ENCODE measurements at regions not wholly inside any gene's neighbourhood (a gene's known extent, or its start where the extent isn't known, plus 50 kb on each side); places are given as distances from the start of the nearest gene placed in this dataset.
"Not testable (repeated sequence)": the region's sequence is repeated elsewhere in the genome, so short reads cannot be mapped to it uniquely, and the experiment has no call there.

DNA sequence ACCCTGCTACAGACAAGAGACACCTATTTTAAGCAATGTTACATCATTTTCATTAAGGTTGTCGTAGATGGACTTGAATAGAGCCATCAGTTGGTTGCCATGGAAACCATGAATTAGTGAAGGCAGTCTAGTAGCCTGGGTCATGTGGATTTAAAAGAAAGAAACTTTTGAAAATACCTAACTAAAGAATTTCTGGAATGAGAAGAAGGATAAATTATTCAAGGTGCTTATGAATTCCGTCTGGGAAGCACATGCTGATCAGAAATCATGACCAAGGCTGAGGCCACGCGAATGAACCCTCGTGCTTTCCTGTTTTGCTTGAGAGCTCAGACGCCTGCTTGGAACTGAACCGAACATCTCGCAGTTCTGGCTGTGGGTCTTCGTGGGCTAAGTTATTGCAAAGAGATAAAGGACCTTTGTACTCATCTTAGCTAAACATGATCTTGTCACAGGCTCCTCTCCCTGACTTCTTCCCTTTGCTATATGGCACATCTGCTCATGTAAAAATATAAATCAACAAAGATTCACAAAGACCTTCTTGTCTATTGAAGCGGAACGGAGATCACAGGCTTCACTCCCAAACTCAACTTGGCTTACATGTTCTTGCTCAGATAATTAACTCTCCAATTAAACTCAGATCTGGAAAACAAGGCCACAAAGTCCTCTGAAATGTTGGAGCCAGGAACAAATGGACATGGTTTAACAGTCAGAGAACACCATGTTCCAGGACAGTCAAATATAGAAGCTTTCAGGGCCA, 140.2 kb downstream of the NUFIP1 start:
- no peaks in the 10 kb centered on the region for H3K36me3 ChIP-seq (ENCODE audit: control insufficient read depth in 2 of 2, insufficient read depth in 1 of 2, low read length in 2 of 2)
- no peaks in the 10 kb centered on the region for H3K4me1 ChIP-seq (ENCODE audit: control insufficient read depth, insufficient read depth, low read length)
- ChIA-PET POLR2A (no interaction called here), CTCF (interaction anchor here (1.3 kb wide), 1 partner anchor 31 kb away, joined by 3 read pairs; no protein-coding TSS in a partner anchor)
- TF ChIP-seq, protein P1, sequence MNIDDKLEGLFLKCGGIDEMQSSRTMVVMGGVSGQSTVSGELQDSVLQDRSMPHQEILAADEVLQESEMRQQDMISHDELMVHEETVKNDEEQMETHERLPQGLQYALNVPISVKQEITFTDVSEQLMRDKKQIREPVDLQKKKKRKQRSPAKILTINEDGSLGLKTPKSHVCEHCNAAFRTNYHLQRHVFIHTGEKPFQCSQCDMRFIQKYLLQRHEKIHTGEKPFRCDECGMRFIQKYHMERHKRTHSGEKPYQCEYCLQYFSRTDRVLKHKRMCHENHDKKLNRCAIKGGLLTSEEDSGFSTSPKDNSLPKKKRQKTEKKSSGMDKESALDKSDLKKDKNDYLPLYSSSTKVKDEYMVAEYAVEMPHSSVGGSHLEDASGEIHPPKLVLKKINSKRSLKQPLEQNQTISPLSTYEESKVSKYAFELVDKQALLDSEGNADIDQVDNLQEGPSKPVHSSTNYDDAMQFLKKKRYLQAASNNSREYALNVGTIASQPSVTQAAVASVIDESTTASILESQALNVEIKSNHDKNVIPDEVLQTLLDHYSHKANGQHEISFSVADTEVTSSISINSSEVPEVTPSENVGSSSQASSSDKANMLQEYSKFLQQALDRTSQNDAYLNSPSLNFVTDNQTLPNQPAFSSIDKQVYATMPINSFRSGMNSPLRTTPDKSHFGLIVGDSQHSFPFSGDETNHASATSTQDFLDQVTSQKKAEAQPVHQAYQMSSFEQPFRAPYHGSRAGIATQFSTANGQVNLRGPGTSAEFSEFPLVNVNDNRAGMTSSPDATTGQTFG (tag by site-specific recombination; IDR thresholded peaks at IDR 0.05; ENCODE audit: borderline replicate concordance): no peak
- TF ChIP-seq, protein P2, sequence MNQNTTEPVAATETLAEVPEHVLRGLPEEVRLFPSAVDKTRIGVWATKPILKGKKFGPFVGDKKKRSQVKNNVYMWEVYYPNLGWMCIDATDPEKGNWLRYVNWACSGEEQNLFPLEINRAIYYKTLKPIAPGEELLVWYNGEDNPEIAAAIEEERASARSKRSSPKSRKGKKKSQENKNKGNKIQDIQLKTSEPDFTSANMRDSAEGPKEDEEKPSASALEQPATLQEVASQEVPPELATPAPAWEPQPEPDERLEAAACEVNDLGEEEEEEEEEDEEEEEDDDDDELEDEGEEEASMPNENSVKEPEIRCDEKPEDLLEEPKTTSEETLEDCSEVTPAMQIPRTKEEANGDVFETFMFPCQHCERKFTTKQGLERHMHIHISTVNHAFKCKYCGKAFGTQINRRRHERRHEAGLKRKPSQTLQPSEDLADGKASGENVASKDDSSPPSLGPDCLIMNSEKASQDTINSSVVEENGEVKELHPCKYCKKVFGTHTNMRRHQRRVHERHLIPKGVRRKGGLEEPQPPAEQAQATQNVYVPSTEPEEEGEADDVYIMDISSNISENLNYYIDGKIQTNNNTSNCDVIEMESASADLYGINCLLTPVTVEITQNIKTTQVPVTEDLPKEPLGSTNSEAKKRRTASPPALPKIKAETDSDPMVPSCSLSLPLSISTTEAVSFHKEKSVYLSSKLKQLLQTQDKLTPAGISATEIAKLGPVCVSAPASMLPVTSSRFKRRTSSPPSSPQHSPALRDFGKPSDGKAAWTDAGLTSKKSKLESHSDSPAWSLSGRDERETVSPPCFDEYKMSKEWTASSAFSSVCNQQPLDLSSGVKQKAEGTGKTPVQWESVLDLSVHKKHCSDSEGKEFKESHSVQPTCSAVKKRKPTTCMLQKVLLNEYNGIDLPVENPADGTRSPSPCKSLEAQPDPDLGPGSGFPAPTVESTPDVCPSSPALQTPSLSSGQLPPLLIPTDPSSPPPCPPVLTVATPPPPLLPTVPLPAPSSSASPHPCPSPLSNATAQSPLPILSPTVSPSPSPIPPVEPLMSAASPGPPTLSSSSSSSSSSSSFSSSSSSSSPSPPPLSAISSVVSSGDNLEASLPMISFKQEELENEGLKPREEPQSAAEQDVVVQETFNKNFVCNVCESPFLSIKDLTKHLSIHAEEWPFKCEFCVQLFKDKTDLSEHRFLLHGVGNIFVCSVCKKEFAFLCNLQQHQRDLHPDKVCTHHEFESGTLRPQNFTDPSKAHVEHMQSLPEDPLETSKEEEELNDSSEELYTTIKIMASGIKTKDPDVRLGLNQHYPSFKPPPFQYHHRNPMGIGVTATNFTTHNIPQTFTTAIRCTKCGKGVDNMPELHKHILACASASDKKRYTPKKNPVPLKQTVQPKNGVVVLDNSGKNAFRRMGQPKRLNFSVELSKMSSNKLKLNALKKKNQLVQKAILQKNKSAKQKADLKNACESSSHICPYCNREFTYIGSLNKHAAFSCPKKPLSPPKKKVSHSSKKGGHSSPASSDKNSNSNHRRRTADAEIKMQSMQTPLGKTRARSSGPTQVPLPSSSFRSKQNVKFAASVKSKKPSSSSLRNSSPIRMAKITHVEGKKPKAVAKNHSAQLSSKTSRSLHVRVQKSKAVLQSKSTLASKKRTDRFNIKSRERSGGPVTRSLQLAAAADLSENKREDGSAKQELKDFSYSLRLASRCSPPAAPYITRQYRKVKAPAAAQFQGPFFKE (tag by site-specific recombination; IDR thresholded peaks at IDR 0.05; ENCODE audit: borderline replicate concordance): no peak
- TF ChIP-seq ZNF146 (tag by site-specific recombination; IDR thresholded peaks at IDR 0.05) (no peak), IKZF3 (tag by site-specific recombination; IDR thresholded peaks at IDR 0.05) (no peak), ZNF354C (tag by site-specific recombination; IDR thresholded peaks at IDR 0.05; ENCODE audit: borderline replicate concordance, low read depth) (no peak), ZNF23 (tag by site-specific recombination; IDR thresholded peaks at IDR 0.05; ENCODE audit: borderline replicate concordance) (no peak), ZNF473 (tag by site-specific recombination; IDR thresholded peaks at IDR 0.05) (no peak), SCRT1 (tag by site-specific recombination; IDR thresholded peaks at IDR 0.05; ENCODE audit: borderline replicate concordance) (no peak), ZNF416 (tag by site-specific recombination; IDR thresholded peaks at IDR 0.05) (no peak), ZNF239 (tag by site-specific recombination; IDR thresholded peaks at IDR 0.05) (no peak), ZNF112 (tag by site-specific recombination; IDR thresholded peaks at IDR 0.05) (no peak), ZNF521 (tag by site-specific recombination; IDR thresholded peaks at IDR 0.05) (no peak)
- H3K9me3 ChIP-seq (ENCODE audit: control insufficient read depth, insufficient read depth, low read depth, low read length): no peaks in the 10 kb centered on the region
- no peak overlapping the region for H3K27ac ChIP-seq (ENCODE audit: extremely low read depth, low read depth, low read length)
- H3K4me3 ChIP-seq (ENCODE audit: low read depth, low read length): no peak overlapping the region

DNA sequence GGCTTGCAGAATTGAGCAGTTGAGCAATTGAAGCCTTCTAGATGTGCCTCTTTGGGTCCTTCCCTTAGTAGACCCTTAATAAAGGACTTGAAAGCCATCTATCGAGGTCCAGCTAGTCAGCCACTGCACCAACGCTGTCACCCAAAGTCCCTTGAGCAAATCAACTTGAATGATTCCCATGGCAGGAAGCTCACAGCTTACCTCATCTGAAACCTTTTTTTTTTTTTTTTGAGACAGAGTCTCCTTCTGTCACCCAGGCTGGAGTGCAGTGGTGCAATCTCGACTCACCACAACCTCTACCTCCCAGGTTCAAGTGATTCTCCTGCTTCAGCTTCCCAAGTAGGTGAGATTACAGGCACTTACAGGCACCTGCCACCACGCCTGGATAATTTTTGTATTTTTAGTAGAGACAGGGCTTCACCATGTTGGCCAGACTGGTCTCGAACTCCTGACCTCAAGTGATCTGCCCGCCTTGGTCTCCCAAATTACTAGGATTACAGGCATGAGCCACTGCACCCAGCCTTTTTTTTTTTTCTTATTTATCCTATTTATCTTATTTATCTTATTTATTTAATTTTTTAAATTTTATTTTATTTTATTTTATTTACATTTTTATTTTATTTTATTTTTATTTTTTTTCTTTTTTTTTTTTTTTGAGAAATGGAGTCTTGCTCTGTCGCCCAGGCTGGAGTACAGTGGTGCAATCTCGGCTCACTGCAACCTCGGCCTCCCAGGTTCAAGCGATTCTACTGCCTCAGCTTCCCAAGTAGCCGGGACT, 143.8 kb downstream of the NUFIP1 start:
- H3K27ac ChIP-seq (ENCODE audit: extremely low read depth, low read depth, low read length); POLR2A ChIA-PET; H3K9me3 ChIP-seq (ENCODE audit: control insufficient read depth, insufficient read depth, low read depth, low read length); H3K4me3 ChIP-seq (ENCODE audit: low read depth, low read length); H3K36me3 ChIP-seq (ENCODE audit: control insufficient read depth in 2 of 2, insufficient read depth in 1 of 2, low read length in 2 of 2); H3K4me1 ChIP-seq (ENCODE audit: control insufficient read depth, insufficient read depth, low read length): not testable (repeated sequence)
- CTCF ChIA-PET: interaction anchor here (0.7 kb wide), 1 partner anchor 894 kb away, joined by 3 read pairs; no protein-coding TSS in a partner anchor
